Activated CD4-positive, alpha-beta T cell treated with anti-CD3 and anti-CD28 coated beads, Interleukin-2, amount 50 U/mL, for 16 hours (primary cell): ENCODE measurements at regions not wholly inside any gene's neighbourhood (a gene's known extent, or its start where the extent isn't known, plus 50 kb on each side); places are given as distances from the start of the nearest gene placed in this dataset.

Experiments
- DNase-seq: peaks from one replicate; pipeline ENCODE4 v3.0.0-alpha.2; 2020

- no peak for DNase-seq
Observed at GRCh38 chr12:125944446-125944845, 879.2 kb downstream of the AACS start.

GRCh38 chr12:125949471-125949870, 884.2 kb downstream of the AACS start:
- no peak for DNase-seq

- DNase-seq = no peak
Observed at GRCh38 chr12:125954362-125954761, 889.1 kb downstream of the AACS start.

GRCh38 chr12:125956186-125956585, 891.0 kb downstream of the AACS start:
- DNase-seq = no peak

- DNase-seq = no peak
Observed at GRCh38 chr12:125966641-125967040, 901.4 kb downstream of the AACS start.

DNA sequence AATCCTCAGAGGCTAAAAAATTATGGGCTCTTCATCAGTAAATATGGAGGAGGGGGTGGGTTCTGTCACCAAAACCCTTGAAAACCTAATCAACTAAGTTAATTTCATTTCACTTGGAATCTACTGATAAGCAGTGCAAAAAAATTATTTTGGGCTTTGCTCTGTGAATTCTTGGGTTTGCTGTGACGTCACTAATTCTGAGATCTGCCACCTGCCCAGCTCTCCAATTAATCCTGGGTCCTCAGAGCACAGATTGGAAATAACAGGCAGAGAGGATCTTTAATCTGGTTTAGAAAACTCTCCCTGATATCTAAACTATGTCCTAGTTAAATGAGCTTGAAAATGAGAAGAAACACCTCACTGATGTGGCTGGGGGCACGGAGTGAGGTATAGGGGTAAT, 903.2 kb downstream of the AACS start:
- DNase-seq = no peak

DNA sequence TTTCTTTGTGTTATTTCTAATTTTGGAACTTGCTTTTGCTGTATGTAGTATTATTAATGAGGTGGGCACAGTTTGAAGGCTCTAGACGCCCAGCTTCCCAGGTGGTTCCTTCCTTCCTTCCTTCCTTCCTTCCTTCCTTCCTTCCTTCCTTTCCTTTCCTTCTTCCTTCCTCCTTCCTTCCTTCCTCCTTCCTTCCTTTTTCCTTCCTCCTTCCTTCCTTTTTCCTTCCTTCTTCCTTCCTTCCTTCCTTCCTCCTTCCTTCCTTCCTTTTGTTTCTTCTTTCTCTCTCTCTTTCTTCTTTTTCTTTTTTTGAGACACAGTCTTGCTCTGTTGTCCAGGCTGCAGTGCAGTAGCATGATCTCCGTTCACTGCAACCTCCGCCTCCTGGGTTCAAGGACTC, 906.7 kb downstream of the AACS start:
- no peak for DNase-seq

GRCh38 chr12:125978286-125978685, 913.1 kb downstream of the AACS start:
- no peak for DNase-seq

DNA sequence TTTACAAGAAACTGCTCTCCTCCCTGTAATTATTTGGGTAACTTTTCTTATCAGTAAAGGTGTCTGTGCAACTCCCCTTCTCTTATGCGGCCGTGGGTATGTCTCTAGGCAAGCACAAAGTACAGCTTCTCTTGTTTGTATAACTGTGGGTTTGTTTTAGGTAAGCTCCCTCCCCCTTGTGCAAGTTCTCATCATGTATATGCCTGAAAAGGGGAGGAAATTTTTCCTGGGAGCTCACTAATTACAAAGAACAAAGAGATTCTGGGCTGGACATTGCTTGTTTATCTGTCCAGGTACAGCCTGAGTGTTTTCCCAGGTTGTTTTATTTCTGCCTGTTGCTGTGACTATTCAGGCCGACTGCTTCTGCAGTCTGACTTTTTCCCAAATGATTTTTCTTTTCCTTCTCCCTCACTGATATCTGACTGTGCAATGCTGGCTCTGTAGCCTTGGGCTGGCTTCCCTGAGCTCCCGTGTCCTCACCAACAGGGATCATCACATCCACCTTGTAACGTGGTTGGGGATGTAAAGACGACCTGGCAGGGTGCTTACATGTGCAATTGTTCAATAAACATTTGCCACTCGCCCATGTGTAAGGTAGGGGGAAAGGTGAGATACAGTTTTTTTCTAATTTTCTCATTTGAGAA, 916.5 kb downstream of the AACS start:
- DNase-seq = no peak

GRCh38 chr12:125983094-125983783, 918.0 kb downstream of the AACS start:
- DNase-seq = no peak

GRCh38 chr12:125983784-125984500, 918.7 kb downstream of the AACS start:
- no peak for DNase-seq

GRCh38 chr12:125988545-125988944, 923.3 kb downstream of the AACS start:
- DNase-seq = no peak

- no peak for DNase-seq
Observed at GRCh38 chr12:125989696-125990095, 924.5 kb downstream of the AACS start.

GRCh38 chr12:125996443-125996842, 931.2 kb downstream of the AACS start:
- DNase-seq = no peak

DNA sequence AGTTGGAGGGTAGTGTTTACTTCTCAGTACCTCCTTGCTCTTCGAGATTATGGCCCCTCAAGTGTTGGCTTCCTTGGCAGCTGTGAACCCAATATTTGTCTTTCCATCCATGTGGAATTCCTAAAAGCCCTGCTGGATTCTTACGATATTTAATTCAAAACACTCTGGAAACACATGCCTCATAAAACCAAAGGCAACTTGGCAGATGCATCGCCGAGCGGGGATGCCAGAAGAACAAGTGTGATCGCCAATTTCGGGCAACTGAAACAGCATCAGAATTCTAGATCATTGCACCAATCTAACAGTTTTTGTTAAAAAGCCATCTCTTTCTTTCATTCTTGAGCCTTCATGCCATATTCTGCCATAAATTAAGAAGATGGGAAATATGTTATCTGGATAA, 934.4 kb downstream of the AACS start:
- DNase-seq = no peak

DNA sequence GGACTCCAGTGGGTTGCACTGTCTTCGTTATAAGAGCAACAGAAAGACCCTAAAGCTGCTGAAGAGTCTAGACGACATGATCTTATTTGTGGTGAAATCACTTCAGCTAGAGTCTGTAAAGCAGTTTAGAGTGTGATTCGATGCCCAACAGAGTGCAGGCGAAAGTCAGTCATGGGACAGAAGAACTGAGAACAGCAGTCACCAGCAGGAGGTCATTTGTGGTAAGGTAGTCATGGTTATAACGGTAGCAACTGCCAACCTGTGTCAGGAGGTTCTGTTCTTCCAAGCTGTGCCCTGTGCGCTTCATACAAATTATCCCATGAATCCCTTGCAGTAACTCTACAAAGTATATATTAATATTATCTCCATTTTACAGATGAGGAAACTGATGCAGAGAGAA, 954.1 kb downstream of the AACS start:
- DNase-seq = no peak

DNA sequence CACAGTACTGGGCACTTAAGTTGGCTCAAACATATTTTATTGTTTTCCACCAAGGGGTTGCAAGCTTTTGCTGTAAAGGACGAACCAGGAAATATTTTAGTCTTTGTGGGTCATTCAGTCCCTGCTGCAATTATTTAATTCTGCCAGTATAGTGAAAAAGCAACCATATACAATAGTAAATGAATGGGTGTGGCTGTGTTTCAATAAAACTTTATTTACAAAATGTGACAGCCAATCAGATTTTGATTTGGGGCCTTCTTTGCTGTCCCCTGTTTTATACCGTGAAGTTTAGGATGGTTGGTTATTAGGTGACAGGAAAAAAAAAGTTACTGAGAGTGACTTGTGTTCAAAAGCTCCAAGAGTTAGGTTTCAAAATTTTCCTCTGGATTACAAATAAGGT, 956.4 kb downstream of the AACS start:
- DNase-seq = no peak

DNA sequence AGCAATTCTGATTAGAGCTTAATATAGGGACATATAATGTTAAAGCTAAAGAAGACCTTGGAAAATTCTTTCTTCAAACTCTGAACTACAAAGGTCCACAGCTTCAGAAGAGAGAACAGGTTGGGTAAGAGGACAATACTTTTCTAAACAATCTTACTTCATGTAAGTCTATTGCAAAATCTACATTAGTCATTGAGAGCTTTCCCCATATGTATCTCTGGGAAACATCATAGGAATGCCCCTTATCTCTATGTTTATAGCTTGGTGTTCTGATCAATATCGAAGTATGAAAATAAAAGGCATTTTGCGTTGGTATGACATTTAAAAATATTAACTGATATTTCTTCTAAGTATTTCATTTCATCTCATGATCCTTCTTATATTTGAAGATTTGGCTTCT, 962.6 kb downstream of the AACS start:
- no peak for DNase-seq

GRCh38 chr12:126030573-126030972, 965.3 kb downstream of the AACS start:
- DNase-seq = no peak

DNA sequence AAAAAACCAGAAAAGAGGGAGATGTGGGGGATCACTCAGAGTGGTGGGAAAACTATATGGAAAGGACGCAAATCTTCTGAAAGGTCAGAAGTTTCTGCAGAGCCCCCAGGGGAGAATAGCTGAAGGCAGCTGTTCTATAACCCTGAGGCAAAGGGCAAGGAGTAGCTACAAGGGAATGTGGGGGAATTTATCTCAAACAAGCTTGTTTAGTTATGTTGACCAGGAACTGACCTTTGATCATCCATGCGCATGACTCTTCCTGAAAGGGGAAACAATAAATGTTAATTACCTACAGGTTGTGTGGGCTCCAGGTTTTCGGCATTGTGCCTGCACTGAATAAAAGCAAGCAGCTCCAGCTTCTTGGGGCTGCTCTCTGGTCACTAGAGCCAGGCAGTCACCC, 968.5 kb downstream of the AACS start:
- no peak for DNase-seq

- no peak for DNase-seq
Observed at GRCh38 chr12:126036348-126036747, 971.1 kb downstream of the AACS start.

DNA sequence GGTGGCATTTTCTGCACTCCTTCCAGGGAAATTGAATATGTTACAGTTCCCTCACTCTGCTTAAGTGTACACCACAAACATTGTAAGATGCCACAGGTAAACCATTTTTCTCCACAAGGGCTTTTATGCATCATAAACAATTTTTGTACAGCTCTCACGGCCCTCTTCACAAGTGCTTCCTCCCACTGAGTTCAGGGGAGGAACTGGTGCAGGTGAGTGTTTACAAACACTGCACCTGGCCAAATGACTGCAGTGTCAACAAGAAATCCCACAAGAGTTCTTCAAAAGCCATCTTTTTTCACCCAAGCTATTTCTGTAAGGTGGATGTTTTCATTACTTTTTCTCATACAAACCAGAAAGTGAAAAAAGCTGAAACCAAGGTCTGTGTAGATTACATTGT, 973.2 kb downstream of the AACS start:
- DNase-seq = no peak

DNA sequence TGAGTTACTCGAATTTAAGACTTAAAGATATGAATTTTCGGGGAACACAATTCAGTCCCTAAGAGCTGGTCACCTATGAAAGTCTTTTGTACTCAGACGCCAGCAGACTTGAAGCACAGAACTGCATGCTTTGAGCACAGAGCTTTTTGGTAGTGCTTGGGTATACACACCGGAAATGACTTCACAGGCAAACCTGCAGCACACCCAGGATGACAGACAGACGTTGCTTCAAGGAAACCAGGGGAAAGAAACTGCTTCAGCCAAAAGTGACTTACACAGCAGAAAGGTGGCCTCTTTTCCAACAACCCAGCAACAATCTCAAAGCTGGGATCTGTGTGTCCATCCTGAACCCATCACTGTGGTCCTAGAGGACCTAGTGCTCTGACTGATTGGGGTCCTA, 975.1 kb downstream of the AACS start:
- DNase-seq = no peak

DNA sequence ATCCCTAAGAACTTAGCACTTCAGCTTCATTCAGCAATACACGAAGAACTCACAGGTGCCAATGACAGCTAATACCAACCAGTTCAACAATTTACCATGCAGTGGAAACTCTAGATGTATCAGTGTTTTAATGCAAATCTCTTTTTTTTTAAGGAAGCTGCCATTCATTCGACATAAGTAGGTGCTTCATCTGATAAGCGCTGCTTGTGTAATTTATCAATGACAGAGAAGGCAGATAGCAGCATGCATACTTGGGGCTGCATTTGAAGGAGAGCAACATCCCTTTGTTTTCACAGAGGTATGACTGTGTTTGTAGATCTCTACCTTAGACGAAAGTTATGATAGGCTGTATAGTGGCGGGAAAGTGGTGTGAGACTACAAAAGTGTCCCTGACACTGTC, 977.1 kb downstream of the AACS start:
- DNase-seq = no peak
